HG03565 (cell line): ENCODE measurements at regions not wholly inside any gene's neighbourhood (a gene's known extent, or its start where the extent isn't known, plus 50 kb on each side); places are given as distances from the start of the nearest gene placed in this dataset.

Experiments used
- ATAC-seq: cut with Tn5 transposase; IDR thresholded peaks from one replicate; pipeline ENCODE4 v1.9.1; 2021; ENCODE audit warnings: mild to moderate bottlenecking, moderate library complexity; ENCODE audit not compliant: unreplicated experiment

DNA sequence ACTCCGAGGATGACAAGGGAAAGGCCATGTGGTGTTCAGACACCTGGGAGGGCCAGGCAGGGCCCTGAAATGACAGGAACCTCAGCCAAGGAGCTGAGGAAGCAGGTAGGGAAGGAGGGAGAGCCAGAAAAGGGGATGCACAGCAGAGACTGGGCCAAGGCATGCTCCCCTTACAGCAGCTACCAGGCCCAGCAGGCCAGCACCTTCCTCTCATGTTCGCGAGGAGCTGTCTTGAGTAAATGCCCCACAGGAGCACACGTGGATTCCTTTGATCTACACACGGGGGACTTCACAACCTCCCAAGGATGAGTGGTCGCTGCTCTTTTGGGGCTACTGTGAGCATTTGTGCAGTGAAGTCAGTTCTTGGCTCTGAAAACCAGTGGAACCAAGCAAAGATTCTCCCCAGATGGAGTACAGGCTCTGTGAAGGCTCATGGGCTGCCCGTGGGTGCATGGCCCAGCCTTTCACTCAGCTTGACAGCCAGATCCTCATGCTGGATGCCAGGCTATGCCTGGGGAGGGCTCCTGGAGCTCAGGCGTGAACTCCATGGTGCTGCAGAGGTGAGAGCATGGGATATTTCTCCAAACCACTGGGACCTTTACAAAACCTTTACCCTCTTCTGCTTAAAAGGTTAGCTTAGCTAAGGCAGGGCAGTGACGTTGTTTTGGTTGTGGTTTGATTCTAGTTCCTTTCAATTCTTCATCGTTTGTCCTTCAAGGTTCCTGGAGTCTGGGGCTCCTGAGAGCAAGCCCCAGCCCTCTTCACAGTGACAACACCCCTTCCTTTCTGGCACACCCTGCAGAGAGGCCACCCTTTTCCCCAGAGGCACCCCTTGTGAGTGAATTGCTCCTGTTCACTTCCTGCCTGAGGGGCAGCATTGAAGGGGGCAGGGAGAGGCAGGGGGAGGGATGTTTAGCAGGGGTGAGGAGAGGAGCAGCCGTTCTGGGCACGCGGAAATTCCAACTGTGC is 74.2 kb upstream of the ZPBP start:
- ATAC-seq: no peak

DNA sequence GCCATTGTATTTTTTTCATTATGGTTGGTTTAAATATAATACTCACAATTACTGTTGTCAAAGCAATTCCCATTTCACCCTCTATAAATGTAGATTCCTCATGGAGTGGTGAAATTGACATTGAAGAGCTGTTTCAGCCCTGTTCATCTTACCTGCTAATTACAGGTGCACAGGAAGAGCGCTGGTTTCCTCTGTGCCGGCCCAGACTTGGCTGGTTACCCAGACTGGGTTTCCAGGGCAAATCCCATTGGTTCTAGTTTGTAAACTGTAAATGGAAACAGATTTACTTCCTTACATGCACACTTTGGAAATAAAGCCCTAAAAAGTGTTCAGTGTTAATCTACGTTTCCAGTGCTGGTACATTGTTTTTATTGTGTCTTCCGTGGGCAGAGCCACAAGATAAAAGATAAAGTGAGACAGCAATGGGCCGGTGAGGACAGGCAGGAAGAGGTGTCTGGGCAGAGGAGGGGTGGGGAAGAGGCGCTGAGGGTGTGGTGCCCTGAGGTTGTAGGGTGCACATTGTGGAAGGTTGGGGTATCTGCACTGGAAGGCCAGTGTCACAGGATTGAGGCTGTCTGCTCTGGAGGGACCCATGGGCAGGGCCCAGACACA is 71.6 kb upstream of the ZPBP start:
- no peak for ATAC-seq

DNA sequence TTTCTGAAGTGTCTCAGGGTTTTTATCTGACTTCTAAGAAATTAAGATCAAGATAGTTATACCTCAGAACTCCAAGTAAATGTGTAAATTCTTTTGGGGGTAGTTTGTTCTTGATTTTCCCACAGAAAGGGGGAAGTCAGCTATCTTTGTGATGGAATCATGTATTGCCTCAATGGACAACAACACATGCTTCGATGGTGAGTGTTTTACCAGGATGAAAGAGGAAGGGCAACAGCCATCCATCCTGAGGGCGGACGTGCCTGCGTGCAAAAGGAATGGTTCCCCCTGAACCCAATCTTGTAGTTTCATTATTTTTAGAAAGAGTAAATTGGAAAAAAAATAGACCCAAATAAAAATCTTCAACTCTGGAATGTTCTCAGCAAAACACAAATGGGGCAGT is 67.2 kb upstream of the ZPBP start:
- ATAC-seq: no peak

DNA sequence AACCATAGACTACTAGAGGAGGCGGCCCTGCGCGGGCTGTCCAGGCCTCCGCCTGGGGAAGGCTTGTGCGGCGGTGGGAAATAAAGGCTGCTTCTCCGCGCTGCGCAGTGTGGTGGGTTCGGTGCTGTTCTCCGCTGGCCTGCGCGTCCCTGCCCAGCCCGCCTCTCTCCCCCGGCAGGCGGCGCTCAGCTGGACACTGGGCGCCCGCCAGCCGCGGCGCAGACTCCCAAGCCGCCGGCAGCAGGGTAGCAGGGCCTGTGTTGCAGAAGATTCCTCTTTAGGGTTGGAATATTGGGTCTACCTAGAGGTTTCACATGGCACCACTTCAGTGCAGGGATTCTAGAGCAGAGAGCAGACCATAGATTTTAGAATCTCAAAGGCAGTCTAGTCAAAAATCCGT is 66.1 kb upstream of the ZPBP start:
- no peak for ATAC-seq

DNA sequence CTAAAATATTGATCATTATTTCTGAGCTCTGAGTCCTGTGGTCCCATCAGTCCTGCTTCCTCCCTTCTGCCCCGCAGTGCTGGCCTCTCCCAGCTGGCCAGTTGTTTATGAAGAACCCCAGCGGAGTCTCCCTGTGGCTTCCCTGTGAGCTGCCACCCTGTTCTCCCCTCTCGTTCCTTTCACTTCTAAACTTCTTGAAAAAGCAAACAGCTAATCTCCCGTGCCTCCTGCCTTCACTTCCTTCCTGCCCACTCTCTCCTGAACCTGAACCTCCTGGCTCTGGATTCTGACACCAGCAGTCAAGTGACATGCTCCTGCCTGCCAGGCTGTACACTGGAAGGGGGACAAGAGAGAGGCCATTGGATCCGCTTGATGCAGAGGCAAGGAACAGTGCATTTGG is 63.7 kb upstream of the ZPBP start:
- no peak for ATAC-seq

DNA sequence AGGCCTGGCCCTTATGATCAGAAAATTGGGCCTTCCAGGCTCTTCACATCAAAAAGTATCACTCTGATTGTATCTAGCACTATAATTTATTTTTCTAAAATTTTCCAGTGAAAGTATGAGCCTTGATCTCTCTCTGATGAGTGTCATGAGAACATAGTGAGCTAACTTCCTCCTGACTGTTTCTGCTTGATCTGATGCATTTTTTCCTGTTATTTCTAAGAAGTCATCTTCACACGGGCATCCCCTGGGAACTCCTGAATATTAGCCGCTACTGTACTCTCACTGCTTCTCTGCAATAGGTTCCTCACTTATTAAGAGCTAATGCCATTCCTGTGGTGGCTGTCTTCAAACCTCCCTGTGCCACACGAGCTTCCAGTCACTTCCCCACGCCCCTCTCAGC is 63.1 kb upstream of the ZPBP start:
- no peak for ATAC-seq

DNA sequence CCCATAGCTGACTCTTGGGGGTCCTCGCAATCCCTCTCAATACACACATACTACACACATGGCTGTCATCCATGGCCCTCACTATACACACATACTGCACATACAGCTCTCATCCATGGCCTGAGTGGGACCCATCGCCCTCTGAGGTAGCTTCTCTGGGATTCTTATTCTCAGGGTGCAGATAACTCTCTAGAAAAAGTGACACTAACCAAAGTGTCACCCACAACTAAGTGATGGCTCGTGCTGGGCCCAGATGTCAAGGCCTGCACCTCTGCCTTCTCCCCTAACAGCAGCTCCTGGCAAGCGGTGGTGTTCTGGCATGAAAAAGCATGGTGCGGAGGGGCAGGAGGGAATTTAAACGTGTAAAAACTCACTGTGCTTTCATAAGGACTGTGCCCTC is 62.7 kb upstream of the ZPBP start:
- no peak for ATAC-seq

DNA sequence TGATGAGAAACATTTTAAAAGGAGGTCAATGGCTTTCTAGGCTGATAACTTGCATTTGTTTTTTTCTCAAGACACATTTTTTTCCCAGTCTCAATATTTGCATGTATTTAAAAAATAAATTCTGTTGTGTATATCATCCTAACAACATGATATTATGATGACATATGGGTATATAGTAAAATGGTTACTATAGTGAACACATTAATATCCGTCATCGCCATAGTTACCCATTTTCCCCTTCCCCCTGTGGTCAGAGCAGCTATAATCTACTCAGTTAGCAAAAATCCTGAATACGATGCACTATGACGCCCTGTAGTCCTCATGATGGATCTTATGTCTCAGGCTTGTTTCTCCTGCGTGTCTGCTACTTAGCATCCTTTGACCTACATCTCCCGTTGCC is 60.9 kb upstream of the ZPBP start:
- ATAC-seq: no peak

DNA sequence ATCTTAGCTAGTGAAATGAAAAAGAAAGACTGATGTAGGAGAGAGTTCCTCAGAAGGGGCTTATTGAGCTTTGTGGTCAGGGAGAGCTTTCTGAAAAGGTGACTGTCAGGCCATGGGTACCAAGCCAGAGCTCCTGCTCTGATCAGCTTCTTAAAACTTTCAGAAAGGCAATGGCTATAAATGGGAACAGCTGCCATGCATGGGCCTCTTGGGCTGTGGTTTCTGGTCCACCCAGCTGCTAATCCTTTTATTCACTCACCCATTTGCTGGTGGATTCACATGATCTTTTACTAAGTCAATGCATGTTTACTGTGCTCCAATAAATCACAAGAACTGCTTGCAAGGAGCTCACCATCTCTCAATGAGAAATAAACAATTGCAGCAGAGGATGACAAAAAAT is 60.1 kb upstream of the ZPBP start:
- no peak for ATAC-seq

DNA sequence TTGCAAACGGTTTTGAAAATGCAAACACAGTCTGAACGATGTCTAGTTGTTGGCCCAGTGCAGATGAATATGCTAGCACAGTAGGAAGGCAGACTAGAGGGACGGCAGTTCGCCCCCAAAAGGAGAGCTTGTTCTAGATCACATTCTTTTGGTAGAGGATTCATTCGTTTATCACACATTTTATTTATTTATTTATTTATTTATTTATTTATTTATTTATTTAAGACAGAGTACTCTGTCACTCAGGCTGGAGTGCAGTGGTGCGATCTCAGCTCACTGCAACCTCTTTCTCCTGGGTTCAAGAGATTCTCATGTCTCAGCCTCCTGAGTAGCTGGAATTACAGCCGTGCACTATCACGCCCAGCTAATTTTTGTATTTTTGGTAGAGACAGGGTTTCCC is 59.4 kb upstream of the ZPBP start:
- no peak for ATAC-seq

DNA sequence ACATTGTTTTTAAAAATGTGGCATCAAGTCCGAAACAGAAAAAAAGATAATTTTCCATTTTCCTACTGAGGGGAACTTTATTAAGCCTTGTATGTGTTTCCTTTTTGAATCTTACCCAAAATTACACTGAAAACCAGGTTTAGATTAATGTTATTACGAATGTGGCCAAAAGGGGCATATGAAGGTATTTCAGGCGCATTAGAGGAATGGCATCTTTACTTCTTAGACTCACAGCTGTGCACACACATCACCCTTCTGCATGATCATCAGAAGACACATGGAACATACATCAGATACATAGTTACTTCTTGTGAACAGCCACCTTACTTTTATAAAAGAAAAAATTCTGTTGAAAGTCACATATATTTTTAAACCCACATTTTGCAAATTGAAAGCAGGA is 58.6 kb upstream of the ZPBP start:
- no peak for ATAC-seq

DNA sequence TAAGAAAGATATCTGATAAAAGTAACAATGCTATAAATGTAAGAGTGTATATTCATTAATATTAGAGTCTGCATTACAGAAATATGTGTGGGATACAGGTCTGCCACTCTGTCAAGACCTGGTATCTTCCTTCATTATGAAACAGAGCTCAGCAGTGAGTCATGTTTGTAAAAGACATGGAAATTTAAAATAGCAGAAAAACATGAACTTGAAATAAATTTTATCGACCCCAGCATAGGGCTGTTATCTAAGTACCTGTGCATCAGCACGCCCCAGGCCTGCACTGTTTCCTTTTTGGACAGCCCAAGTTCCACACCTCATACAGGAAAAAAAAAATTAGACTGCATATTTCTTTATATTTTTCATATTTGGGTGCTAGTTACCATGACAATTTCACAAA is 58.0 kb upstream of the ZPBP start:
- ATAC-seq: no peak

DNA sequence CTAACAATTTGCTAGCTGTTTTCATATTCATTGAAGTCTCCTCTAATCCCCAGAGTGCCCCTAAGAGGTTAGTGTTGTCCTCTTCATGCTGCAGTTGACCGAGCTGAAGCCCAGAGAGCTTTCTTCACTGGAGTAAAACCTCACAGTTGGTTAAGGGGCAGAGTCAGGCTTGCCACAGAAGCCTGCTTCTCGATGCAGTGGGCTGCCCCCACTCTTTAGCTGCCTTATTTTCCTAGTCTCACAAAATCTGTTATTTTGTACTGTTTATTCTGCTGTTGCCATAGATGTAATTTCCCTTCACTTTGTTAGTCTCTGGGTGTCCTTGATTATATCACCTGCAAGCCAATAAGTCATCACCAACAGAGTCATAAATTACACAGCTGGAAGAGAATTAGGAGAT is 56.3 kb upstream of the ZPBP start:
- ATAC-seq: no peak

DNA sequence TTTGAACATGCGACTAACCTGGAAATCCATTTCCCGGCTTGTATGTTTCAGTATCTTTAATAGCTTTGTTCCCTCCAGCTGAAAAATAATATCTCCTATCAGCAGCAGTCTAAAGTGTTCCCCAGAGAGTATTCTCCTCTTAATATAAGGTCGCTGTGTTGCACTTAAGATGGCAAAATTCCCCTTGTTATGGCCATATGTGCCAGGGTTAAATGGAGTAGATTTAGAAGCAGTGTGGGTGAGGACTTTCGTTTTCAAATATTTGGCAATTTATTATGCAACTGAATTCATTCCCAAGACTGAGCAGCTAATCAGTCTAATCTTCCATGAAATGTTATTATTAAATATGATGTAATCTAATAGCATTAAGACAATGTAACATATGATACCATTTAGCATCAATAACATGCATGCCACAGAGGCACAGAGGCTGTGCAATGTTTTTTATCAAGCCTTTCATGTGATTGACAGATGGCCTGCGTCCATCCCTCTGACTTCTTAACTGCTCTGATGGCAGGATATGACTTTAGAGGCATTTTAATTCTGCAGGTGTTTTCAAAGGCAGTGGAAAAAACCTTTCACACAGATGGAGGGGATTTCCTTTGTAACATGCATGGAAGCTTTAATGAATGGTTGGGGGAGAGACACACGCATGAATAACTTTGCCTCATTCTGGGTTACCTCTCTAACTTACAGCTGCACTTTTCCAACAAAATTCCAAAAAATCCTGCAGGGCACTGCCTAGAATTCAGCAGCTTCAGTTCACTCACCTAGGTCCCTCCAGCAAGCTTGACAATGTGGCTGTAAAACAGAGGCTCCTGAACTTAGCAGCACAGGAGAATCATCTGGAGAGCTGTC is 55.1 kb upstream of the ZPBP start:
- ATAC-seq: peak; percentile 33

DNA sequence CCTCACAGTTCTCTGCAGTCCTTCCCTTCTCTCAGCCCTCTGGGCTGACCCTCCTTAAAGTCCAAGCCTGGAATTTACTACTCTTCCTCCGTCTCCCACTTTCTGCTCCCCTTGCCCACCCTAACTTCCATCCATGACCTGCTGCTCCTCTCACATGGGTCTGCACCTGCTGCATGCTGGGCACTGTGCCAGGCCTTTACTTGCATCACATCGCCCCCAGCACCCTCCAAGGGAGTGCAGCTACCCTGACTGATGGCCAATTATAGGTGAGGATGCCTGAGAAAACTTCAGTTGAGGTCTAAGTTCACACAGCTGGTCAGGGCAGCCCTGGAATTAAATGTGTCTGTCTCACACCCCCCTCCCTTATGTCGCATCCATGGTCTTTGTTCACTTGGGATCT is 53.6 kb upstream of the ZPBP start:
- ATAC-seq: no peak

DNA sequence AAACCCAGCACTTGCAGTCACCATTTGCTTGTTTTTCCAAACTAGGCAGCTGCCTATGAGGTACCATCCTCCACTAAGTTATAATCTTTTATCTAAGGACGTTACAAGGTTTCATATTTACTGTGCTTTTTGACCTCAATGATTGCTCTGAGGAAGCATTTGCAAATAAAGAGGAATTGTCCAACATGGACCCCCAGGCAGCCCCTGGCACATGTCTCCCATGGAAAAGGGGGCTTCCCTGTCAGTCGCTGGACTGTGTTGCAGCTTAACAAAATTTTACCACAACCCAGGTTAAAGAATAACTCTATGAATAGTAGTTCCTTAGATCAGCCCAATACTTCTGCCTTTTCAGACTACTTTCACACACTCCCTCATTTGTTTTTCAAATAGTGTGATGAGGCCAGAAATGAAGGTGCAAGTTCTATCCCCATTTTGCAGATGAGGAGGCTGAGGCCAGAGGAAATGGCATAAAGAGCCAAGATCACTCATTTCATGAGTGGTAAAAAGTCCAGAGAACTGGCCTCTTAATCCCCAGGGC is 52.8 kb upstream of the ZPBP start:
- peak; percentile 35 for ATAC-seq

DNA sequence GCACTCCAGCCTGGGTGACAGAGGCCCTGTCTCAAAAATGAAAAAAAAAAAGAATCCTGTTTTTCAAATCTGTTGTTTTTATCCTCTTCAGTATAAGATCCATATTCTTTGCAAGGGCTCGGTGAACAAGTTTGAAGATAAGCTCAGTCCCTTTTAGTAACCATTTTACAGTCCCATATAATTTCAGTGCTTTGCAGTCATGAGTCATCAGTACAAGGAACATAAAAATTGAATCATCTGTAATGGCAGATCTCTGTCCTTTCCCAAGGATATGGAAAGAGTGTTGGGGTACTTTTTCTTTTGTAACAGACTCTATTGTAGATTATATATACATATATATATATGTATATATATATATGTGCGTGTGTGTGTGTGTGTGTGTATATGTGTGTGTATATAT is 52.2 kb upstream of the ZPBP start:
- ATAC-seq: no peak
